ENCODE measurements at regions not wholly inside any gene's neighbourhood (a gene's known extent, or its start where the extent isn't known, plus 50 kb on each side); places are given as distances from the start of the nearest gene placed in this dataset.
"Not testable (repeated sequence)": the region's sequence is repeated elsewhere in the genome, so short reads cannot be mapped to it uniquely, and the experiment has no call there.

DNA sequence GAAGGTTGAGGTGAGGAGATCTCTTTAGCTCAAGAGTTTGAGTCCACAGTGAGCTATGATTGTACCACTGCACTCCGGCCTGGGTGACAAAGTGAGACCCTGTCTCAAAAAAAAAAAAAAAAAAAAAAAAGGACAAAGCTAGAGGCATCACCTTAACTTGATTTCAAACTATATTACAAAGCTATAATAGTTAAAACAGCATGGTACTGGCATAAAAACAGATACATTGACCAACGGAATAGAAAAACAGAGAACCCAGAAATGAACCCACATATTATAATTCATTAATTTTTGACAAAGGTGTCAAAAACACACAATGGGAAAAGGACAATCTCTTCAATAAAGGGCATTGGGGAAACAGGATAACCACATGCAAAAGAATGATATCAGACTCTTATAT lies 50.8 kb upstream of the MBOAT1 start:
- DNase-seq (ENCODE audit: low spot score): no peak

DNA sequence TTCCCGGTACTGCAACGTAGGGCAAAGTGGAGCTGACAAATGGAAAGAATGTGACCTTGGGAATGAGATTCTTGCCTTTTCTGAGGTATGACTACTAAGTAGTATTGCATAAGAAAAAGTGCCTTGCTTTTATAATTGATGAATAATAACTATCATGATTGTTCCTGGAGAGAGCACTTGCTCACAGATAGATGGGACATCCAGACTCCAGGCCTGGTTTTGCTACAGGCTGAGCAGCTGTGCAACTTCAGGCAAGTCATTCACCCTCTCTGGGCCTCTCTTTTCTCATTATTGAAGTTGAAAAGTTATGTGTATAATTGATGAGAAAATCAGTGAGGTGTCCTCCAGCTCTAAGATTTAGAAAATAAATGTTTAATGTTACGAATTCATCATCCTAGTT lies 53.6 kb upstream of the MBOAT1 start:
- no peak for DNase-seq (ENCODE audit: low spot score)

DNA sequence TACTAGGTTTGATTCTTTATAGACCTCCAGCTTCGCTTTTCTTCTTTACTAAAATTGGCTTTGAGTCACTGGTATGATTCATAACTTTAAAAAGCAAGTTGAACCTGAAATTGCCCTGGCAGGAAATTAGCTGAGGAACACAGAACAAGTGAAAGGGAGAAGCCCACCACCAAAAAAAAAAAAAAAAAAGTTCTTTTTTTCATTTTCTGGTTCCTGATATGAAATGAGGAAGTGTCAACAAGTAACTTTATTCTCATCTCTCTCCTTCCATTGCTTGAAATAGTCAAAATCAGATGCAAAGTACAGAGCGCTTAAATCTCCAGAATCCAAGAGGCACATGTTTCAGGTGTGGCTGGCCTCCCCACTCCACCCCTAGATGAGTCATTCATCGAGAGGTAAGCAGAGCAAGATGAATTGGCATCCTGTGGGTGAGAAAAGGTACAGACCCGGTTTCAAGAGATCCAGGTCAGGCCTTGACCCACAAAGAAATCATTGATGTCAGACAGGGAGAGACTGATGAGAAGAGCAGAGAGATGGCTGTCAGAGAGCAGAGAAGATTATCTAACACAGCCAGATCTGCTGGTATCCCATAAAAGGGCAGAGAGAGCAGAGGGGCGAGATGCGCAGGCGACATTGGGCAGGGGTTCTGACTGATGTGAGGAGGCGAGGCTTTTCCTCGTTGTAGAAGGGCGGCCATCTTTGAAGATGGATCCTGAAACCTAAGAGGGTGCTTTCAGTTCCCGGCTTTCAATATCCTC lies 54.8 kb upstream of the MBOAT1 start:
- no peak for DNase-seq (ENCODE audit: low spot score)

DNA sequence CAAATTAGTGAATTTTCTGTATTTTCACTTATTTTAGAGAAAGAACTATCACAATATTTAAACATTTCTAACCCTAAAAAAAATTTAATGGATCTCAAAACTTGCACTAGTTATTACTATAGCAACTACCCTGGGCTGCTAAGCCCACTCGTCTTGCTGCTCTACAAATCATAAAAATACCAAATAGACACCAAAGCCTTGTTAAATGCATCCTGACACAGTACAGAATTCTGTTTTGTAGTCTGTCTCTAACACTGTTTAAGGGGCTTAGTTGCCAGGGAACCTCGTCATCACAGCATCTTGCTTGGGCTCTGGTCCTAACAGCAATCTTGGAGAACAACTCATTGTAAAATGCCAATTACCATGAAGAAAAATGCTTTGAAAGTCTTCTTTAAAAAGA lies 56.9 kb upstream of the MBOAT1 start:
- no peak for DNase-seq (ENCODE audit: low spot score)

DNA sequence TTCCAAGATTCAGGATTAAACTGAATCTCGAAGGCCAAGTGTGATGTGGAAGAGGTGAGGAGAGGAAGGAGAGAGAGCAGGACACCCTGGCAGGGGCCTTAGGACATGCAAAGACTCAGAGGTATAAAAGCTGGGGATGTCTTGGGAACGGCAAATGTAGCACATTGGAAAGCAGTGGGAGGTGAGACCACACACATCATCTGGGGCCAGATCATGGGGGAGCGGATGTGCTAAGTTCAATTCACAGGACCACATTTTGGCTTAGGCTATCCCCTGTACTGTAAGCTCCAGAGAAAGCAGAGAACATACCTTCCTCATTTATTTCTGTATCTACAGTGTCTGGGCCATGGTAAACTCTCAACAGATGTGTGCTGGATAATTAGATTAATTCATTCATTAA lies 59.5 kb upstream of the MBOAT1 start:
- no peak for DNase-seq (ENCODE audit: low spot score)

DNA sequence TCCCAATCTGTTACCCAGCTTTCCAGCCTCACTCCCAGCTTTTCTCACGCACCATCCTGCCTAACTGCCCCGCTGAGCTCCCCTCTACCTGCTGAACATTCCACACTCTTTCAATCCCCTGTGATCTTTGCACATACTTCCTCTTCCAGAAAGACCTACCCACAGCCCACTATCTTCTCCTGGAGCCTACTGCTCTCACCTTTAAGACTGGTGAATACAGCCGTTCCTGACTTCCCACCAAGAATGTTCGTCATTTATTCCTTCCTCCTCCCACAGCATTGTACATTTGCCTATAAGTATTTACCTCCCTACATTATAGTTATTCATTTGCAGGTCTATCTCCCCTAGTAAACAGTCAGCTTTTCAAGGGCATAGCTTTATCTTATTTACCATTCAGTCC lies 61.9 kb upstream of the MBOAT1 start:
- no peak for DNase-seq (ENCODE audit: low spot score)

DNA sequence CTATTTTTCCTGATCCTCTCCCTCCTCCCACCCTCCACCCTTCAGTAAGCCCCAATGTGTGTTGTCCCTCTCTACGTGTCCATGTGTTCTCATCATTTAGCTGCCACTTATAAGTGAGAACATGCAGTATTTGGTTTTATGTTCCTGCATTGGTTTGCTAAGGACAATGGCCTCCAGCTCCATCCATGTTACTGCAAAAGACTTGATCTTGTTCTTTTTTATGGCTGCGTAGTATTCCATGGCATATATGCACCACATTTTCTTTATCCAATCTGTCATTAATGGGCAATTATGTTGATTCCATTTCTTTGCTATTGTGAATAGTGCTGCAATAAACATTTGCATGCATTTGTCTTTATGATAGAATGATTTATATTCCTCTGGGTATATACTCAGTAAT lies 63.6 kb upstream of the MBOAT1 start:
- not testable (repeated sequence) for DNase-seq (ENCODE audit: low spot score)

DNA sequence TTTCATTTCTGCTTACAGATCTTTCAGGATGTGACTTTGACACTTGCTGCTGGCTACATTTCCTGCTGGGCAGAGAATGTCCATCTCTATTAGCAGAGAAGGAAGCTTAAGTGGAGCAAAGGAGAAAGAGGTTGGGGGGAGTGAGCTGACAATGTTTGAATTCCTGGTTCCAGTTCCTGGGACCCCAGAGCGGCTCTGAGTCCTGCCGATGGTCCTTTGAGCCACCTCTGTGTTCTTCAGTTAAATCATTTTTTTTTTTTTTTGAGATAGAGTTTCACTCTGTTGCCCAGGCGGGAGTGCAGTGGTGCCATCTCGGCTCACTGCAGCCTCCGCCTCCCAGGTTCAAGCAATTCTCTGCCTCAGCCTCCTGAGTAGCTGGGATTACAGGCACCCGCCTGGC lies 65.5 kb upstream of the MBOAT1 start:
- DNase-seq (ENCODE audit: low spot score): not testable (repeated sequence)

DNA sequence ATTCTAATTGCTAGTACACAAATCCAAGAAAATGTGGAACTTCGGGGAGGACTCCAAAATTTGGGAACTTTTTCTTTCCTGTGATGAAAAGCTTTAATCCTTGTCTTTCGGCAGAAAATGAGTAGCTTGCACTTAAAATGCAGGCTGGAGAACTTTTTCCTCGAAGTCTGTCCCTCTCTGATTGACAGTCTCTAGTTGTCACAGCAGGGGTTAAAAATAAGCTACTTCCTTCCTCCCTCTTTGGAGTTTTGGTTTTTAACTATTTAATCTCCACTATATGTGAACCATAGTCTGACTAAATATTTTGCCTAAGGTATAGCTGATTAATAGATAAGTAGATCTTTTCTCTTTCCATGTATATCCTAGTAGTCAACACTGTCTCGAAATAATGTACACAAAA lies 66.8 kb upstream of the MBOAT1 start:
- no peak for DNase-seq (ENCODE audit: low spot score)

DNA sequence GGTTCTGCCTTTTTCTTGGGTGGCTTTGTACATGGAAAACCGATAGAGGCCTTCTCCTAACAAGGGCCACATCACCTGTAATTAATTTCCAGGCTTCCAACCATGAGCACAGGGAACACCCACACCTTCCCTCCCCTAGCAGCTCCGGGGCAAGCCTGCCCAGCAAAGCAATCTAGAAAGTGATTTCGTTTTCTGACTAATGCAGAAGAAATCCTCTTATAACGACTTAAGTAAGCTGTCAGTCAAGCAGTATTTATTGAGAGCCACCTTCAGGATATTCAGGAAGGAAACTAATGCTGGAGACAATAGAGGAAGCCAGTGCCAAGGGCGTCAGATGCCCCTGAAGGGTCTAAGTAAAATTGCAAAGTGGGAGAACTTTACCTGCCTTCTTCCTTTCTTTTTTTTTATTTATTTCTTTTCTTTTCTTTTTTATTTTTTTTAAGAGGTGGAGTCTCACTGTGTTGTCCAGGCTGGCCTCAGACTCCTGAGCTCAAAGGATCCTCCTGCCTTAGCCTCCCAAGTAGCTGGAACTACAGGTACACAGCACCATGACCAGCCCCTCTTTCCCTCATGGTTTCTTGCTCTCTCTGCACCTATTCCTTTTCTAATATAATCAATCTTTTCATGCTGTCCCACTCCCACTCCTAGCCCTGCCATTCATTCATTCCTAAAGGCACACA lies 67.5 kb upstream of the MBOAT1 start:
- DNase-seq (ENCODE audit: low spot score): no peak

DNA sequence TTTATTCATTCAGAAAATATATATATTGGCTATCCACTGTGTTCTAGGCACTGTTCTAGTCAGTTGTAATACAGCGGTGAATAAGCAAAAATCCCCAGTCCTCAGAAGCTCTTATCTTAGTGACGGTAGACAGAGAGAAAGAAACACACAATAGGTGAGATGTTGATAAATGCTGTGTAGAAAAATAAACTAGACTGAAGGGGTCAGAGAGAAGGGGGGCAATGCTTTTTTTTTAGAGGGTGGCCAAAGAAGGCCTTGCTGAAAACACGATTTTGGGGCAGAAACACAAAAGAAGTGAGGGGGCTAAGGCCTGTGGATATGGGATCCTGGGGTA lies 68.0 kb upstream of the MBOAT1 start:
- DNase-seq (ENCODE audit: low spot score): no peak

DNA sequence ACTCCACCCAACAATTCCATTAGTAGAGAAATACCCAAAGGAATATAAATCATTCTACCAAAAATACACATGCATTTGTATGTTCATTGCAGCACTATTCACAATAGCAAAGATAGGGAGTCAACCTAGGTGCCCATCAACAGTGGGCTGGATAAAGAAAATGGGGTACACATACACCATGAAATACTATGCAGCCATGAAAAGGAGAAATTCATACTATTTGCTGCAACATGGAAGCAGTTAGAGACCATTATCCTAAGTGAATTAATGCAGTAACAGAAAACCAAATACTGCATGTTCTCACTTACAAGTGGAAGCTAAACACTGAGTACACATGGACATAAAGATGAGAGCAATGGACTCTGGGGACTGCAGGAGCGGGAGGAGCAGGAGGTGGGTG lies 72.4 kb upstream of the MBOAT1 start:
- DNase-seq (ENCODE audit: low spot score): no peak

DNA sequence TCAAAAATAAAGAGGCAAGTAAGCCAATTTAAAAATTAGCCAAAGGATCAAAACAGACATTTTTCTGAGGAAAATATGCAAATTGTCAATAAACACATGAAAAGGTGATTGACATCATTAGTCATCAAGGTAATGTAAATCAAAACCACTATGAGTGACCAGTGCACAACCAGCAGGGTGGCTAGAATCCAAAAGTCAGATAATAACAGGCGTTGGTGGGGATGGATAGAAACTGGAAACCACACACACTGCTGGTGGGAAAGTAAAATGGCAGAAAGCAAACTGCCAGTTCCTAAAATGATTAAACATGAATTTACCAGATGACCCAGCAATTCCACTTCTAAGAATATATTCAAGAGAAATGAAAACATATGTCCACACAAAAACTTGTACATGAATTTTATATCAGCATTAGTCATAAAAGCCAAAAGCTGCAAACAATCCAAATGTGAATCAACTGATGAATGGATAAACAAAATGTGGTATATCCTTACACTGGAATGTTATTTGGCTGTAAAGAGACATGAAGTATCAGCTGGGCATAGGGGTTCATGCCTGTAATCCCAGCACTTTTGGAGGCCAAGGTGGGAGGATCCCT lies 74.8 kb upstream of the MBOAT1 start:
- DNase-seq (ENCODE audit: low spot score): no peak

DNA sequence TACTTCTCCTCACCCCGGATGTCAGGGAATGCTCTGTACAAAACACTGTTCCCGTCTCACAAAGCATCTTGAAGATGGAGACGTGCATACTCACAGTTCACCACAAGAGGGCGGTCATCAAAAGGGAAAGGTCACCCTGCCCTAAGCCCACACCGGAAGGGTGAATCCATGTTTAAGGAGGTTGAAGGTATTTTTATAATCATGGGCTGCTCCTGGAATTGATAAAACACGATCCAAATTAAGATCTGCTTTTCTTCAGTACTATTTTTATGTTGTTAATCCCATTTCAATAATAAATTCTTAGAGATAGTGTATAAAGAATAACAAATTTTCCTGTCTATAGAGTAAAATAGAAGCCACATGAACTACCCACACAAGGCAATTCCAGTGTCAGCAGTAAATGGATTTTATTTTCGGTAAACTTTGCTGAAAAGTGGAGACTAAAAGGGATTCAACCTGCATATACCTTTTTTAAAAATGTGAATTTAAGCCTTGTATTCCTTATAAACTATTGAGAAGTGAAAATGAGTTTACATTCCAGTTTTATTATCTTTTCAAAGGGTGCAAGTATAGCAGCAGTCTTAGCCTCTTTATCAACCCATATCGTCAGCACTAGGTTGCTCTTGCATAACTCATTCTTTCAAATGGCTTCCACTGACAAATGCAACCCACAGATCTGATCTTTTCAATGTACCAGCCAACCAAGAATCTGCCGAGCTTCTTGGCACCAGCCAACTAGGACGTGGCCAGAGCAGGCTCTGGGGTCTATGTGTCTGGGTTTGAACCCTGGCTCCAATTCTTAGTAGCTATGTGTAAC lies 79.7 kb upstream of the MBOAT1 start:
- DNase-seq (ENCODE audit: low spot score): no peak

DNA sequence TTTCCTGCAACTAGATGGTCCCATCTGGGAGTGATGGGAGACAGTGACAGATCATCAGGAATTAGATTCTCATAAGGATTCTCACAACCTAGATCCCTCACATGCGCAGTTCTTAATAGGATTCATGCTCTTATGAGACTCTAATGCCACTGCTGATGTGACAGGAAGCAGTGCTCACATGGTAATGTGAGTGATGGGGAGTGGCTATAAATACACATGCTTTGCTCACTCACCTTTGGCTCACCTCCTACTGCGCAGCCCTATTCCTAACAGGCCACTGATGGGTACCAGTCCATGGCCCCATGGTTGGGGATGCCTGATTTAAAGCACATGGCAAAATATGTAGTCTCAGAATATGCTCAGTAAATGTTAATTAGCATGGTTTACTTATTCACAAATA lies 80.6 kb upstream of the MBOAT1 start:
- DNase-seq (ENCODE audit: low spot score): no peak

DNA sequence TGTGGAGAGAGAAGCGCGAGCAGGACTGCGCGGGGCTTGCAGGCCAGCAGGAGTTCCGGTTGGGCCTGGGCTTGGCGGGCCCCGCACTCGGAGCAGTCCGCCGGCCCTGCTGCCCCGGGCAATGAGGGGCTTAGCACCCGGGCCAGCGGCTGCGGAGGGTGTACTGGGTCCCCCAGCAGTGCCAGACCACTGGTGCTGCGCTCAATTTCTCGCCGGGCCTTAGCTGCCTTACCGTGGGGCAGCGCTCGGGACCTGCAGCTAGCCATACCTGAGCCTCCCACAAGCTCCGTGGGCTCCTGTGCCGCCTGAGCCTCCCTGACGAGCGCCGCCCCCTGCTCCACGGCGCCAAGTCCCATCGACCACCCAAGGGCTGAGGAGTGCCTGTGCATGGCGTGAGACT lies 89.0 kb upstream of the MBOAT1 start:
- DNase-seq (ENCODE audit: low spot score): no peak

DNA sequence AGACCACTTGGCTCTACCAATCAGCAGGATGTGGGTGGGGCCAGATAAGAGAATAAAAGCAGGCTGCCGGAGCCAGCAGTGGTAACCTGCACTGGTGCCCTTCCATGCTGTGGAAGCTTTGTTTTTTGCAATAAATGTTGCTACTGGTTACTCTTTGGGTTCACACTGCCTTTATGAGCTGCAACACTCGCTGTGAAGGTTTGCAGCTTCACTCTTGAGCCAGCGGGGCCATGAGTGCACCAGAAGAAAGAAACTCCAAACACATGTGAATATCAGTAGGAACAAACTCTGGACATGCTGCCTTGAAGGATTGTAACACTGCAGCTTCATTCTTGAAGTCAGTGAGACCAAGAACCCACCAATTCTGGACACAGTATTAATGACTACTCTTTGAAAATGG lies 89.9 kb upstream of the MBOAT1 start:
- DNase-seq (ENCODE audit: low spot score): no peak

DNA sequence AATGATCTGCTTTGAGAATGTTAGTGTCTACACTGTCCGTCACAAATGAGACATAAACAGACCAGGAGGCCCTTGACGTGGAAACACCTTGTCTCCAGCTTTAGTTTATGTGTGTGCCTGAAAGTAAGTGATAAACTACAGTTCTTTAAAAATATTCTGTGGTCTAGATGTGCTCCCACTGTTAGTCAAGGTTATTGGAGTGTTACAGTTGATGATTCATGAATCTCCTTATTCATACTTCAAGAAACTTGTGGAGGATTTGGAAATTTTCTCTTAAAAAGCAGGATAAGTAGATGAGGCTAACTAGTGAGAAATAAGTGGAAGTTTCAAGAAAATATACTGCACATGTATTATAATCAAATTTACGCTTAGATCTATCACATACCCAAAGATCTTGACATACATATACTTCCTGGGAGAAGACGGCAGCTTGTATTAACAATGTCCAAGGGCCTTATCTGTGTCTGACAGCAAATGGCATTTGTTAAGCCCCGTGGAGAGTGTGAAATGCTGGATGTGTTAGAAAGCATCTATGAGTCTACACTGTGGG lies 90.5 kb upstream of the MBOAT1 start:
- no peak for DNase-seq (ENCODE audit: low spot score)

DNA sequence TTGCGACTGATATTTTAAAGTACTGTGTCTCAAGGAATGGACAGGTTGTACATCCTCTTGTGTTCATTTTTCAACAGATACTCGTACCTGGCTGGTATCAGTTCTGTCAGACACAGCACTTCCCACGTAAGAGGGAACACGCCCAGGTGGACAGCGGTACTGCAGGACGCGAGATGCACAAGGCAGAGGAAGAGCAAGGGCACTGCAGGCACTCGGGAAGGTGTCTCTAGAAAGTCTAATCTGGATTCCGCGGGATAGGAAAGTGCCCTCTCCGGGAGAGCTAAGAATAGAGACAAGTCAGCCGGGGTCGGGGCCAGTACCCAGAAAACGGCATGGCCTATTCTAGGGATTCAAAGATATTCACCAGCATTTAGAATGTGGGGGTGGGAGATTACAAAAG lies 94.2 kb upstream of the MBOAT1 start:
- no peak for DNase-seq (ENCODE audit: low spot score)

DNA sequence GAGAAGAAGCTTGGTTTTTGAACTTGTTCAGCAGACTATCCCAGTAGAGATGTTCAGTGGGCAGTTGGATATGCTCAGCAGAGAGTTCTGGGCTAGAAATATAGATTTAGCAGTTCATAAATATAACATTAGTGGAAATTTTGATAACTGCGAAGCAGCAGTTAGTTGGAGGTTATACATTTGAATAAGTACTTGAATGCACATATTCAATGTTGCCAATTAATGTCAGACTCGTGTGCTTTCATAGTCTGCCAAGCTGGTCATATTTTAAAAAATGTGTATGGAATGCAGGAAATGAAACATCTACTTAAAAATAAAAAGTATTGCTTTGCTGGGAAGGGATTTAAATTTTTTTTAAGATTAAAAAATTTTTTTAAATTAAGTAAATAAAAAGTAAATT lies 92.5 kb upstream of the E2F3 start:
- no peak for DNase-seq (ENCODE audit: low spot score)

DNA sequence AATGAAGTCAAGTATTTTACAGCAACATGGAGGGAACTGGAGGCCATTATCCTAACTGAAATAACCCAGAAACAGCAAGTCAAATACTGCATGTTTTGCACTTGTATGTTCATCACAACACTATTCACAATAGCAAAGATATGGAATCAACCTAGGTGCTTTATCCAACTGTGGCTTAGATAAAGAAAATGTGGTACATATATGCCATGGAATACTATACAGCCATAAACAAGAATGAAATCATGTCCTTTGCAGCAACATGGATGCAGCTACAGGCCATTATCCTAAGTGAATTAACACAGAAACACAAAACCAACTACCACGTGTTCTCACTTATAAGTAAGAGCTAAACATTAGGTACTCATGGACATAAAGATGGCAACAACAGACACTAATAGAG lies 91.5 kb upstream of the E2F3 start:
- DNase-seq (ENCODE audit: low spot score): no peak

DNA sequence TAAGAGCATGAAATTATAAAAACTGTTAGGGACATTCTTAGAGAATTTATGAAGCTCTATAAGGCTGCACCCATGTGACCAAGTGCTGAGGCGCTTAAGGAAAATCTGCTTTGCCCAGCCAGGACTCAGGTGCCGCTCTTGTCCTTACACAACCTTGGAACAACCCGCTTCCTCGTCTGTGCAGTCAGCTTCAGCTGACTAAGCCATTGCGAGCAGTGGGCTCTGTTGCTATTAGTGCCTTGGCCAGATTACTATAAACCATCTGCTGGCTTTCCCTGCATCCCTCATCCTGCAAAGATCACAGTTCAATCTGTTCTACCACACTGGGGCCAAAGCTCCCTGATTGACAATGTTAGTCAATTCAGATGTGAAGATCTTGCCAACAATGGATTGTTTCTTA lies 89.1 kb upstream of the E2F3 start:
- DNase-seq (ENCODE audit: low spot score): no peak

DNA sequence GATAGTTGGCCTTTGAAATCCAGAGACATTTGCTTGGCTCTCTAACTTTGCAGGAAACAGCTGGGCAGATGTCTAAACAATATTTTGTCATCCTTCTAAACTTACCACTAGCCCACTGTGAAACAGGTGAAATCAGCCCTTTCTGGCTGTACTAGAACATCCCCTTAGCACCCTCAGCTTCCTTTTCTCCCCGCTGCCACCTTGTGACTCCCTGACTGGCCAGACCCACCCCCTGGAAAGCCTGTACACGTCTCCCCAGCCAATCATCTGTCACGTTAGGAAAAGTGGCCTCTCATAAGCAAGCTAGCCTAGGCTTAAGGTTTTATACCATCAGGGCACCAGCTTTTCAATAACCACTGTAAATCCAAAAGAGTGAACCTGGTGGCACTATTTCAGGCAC lies 88.6 kb upstream of the E2F3 start:
- no peak for DNase-seq (ENCODE audit: low spot score)

Data from left forelimb (tissue), 1 donor.